HuH-7 (cell line): ENCODE measurements at regions not wholly inside any gene's neighbourhood (a gene's known extent, or its start where the extent isn't known, plus 50 kb on each side); places are given as distances from the start of the nearest gene placed in this dataset.
"Not testable (repeated sequence)": the region's sequence is repeated elsewhere in the genome, so short reads cannot be mapped to it uniquely, and the experiment has no call there.

Experiments used
- DNase-seq: peaks from one replicate; pipeline ENCODE4 v3.0.0; 2011; ENCODE audit warnings: low spot score

DNA sequence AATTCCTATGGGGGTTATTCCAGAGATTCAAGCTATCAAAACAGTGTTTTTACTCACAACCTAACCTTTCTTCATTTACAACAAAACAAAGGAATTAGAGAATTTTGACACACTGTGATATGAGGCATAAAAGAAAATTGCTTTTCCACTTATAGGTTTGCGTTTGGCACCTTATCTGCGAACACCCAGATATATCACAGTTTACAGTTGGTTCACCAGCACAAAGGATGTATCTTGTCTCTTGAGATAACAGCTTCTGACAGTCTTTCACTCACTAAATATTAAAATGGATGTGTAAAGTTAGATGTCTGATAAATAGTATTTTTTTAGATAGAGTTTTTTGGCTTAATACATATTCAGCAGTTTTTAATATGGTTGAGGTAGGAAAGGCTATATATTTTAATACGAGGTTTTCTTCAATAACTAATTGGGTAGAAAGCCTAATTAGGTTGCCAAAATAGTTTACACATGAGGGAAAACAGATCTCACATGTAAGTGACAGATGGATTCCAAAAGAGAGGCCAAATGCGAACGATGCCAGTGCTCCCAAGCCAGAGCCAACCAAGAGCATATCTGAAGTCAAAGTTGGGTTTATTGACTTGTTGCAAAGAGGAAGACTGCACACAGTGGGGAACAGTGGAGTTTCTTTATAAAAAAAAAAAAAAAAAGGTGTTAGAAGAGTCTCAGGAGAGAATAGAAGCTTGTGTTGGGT lies 1495.2 kb downstream of the MAT2B start:
- no peak for DNase-seq

DNA sequence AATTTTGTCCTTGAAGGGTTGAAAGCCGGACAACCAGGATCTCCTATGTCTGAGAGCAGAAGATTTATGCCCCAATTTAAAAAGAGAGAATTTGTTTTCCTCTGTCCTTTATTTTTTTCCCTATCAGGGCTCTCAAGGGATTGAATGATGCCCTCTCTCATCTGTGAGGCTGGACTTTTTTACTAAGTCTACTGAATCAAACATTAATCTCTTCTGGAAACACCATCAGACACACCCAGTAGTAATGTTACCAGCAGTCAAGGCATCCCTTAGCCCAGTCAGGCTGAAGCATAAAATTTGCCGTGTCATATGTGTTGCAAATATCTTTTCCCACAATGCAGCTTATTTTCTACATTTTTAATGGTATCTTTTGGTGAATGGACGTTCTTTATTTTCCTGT lies 1497.9 kb downstream of the MAT2B start:
- DNase-seq: no peak

DNA sequence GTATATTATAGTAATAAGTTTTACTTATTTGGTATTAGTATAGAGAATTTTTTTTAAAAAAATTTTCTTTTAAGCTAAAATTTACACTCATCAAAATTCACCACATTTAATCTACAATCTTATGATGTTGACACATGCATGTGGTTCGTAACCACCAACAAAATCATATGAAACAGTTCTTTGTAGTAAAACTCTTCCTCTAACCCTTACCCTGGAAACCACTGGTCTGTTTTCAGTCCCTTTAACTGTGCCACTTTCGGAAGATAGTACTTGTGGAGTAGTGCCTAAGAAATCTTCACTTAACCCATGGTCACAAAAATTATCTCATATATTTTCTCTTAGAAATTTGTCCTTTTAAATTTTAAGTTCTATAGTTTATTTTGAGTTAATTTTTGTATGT lies 1498.8 kb downstream of the MAT2B start:
- no peak for DNase-seq

DNA sequence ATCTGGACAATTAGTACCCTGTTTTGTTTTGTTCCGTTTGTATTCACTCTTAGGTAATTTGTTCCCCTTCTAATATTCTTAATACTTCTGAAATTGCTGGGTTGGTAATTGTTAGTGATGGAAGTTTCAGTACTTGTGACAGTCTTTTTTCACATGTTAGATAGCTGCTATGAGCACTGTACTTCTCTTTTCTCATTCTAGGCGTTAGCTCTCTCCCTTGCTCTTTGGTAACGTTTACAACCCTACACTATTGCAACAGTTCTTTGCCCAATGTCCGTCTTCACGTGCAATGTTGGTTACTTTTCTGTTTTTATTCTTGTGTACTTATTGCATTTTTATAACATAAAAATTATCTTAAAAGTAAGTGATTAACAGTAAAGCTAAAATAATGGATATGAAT lies 1509.0 kb downstream of the MAT2B start:
- no peak for DNase-seq

DNA sequence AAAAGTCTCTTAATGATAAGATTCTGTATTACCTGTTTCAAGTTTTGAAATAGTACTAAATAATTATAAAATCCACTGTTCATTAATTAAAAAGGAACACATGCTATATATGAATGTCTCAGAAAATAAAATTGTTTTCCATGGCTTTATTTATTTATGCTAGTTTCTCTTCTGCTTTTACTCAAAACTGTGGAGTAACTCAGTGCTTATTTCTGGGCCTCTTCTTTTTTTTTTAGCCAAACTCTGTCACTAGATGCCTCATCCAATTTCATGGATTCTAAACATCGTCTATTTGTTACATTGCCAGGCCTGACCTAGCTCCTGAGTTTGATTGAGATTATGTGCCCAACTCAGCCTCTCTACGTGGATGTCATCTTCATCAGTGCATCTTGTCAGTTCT lies 1509.7 kb downstream of the MAT2B start:
- DNase-seq: no peak

DNA sequence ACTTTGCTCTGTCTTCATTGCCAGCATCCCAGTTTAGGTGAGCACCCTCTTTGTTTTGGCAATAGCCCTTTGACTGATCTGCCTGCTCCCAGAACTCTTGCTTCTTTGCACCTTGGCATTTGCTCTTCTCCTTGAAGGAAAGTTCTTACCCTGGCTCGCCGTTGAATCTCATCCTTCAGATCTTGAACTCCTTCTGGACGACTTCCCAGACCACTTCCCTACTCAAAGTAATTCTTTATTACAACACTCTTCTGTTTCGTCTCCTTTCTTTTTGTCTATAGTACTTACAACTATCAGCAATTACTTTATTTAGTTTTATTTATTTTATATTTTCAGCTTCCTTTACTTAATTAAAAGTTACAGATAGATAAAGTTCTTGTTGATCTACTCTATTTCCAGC lies 1510.1 kb downstream of the MAT2B start:
- DNase-seq: no peak

DNA sequence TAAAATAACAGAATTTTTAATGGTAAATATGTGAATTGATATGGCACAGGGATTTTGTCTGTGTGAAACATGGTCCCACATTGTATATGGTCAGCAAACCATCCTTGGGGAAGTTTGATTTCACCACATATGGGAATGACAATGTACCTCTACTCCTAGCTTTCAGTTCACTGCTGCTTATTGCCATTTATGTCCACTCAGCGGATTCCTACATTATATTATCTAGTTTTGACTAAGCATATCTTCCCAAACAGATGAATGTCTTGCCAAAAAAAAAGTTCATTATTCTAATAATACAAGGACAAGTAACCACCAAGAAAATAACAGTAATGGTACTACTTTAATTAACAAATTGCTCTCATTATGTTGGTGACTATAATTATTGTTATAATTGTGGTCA lies 1521.6 kb downstream of the MAT2B start:
- DNase-seq: no peak

DNA sequence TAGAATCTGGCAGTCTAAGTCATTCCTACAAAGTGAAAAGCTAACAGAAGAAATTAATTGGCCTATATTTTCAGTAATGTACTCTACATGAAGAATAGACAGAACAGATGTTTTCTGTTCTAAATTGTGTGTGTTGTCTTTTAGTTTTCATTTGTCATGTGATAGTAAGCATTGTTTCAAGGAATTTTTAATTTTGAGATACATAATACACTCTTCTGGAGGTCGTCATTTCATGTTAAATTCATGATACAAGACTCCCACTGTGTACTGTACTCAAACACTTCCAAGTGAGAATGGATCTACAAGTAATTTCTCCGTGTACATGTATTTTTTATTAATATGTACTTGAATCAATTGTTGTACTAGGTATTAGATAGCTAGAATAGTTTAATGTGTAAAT lies 1522.9 kb downstream of the MAT2B start:
- no peak for DNase-seq

DNA sequence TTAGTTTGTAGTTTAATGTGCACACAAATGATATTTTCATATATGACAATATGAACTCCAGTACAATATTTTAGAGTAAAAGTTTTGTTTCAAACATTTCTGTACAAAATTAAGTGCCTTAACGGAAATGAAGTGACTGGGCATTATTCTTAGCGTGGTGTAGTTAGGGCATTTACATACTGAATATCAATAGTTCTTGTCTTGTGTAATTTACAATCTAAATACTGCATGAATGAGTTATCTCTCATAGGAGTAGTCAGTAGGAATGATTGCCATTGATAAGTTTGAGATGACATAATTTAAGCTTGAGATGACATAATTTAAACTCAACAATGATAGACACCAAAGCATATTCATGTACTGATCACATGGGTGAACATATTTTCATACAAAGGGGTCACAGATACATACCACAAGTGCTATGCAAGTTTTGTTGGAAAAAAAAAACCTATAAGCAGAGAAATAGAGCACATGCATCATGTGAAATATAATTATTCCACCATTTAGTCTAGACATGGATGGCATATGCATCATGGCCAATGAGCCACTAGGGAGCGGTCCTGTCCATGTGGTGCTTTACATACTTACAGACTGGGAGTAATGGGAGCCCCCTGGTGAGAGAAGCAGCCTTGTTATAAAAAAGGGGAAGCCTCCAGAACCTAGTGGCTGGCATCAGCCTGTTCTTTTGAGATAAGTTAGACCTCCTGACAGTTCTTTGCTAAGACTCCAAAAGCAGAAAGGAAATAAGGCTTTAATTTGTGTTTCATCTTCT lies 1523.9 kb downstream of the MAT2B start:
- DNase-seq: peak; percentile 2

DNA sequence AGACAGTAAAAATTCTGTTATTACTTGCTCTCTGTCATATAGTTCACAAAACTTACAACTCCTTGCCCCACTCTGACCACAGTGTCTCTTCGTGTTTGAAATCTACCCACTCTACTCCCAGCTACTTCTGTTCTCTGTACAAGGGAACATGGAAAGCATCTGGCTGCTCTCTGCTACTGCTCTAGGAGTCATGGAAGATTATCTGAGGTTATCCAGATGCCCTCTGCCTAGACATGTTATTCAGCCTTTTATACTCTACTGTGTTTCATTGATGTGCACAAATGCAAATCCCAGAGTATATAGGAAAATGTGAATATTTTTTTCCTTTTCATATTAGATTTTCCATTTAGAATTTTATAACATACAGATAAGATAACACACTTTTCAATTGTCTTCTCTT lies 1525.6 kb downstream of the MAT2B start:
- no peak for DNase-seq

DNA sequence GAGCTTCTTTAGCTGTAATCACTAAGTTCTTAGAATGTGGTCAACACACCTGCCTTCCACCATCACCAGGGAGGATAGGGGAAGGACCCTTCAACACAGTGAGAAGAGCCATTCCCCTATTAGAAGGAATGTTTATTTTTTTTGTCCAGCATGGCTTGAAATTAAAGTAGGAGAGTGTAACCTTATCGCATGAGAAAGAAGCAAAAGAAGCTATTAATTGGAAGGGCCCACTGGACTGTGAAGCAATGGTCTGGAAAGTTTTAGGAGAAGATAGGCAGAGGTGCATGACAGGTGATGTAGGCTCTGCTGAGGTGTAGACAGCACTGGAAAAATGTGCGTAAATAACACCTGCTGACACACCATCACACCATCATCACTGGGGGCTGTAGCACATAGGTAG lies 1526.0 kb downstream of the MAT2B start:
- no peak for DNase-seq

DNA sequence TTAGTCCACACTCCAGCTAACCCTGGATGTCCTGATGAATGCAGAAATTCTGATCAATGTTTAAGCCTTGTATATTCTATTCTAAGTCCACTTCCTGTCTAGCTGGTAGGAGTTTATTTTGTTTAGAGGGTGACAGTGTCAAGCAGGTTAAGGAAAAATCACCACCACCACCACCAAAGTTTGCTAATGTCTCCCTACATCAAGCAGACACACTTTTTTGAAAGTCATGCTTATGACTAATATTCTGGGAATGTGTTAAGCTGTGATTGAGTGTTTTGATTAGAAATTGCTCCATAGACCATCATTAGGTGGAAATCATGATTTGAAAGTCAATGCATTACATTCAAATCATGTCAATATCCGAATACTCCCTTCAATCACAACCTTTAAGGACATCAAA lies 1530.1 kb downstream of the MAT2B start:
- DNase-seq: no peak

DNA sequence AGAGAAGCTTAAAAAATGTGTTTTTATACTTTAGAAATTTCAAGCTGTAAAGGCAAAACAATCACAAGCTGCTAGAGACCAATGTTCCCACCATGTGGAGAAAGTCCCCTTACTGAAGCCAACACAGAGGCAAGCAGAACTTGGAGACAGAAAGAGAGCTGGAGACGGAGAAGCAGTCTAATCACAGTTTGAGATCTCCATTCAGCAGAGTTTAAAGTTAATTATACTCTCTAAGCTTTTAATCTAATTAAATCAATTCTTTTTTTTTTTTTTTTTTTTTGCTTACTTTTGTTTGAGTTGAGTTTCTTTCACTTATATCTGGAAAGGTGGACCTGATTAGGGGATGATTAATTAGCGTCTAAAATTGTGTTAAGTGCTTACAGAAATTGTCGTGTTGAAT lies 1534.3 kb downstream of the MAT2B start:
- DNase-seq: no peak

DNA sequence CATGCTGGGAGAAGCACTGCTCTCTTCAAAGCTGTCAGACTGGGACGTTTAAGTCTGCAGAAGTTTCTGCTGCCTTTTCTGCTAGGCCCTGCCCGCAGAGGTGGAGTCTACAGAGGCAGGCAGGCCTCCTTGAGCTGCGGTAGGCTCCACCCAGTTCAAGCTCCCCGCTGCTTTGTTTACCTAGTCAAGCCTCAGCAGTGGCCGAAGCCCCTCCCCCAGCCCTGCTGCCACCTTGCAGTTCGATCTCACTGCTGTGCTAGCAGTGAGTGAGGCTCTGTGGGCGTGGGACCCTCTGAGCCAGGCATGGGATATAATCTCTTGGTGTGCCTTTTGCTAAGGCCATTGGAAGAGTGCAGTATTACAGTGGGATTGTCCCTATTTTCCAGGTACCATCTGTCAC lies 1540.5 kb downstream of the MAT2B start:
- DNase-seq: not testable (repeated sequence)

DNA sequence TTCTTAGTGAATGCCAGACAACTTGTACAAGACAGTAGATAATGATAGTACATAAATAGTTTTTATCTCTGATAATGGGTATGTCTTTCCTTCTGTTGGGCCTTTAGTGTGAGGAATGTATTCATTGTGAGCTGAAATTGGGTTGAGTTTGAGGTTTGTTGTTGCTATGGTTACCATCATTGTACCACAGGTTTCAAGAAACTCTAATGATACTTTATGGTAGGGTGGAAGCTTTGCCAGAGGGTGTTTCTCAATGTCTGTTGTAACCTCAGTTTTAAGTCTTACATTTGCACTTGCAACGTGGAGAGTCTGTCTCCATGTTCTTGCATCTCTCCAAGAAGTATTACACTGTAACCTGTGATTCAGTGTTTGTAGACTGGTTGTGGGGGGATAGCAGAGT lies 1550.1 kb downstream of the MAT2B start:
- no peak for DNase-seq

DNA sequence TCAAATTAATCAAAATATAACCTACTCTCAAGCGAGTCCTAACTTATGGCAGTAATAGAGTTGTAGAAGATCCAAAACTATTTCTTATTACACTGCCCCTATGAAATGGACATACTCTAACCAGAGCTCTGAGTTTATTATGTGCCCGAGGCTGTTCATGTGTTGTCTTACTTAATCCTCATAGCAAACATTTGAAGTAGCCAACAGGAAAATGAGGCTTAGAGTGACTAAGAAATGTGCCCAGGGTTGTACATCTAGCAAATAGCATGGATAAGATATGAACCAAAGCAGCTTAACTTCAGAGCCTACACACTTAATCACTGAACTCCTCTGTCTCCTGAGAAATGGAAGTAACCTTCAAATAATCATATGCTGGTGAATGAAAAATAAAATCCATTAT lies 1551.7 kb downstream of the MAT2B start:
- no peak for DNase-seq

DNA sequence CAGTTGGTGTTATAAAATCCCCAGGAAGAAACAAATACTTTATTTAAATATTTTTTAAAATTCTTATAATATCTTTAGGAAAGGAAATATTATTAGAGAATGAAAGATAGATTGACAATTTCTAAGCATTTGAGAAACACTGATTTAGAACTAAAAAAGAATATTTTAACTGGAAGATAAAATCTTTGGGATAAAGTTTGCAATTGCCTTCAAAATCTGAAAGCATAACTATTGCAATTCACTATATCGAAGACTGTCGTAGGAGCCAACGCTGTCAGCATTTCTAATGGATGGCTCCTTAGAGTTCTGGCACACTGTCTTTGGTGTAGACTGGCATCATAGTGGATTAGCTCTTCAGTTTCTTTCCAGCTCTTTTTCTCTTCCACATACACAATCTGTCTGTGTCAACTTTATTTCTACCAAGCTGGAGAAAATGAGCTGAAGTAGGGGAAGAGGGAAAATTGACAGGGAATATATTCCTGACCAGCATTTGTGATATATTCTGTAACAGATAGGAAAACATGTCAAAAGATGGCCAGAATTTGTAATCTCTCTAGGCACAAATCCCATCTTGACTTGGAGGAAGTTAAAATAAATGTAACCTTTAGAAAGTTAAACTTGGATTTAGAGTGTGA lies 1561.4 kb downstream of the MAT2B start:
- DNase-seq: no peak

DNA sequence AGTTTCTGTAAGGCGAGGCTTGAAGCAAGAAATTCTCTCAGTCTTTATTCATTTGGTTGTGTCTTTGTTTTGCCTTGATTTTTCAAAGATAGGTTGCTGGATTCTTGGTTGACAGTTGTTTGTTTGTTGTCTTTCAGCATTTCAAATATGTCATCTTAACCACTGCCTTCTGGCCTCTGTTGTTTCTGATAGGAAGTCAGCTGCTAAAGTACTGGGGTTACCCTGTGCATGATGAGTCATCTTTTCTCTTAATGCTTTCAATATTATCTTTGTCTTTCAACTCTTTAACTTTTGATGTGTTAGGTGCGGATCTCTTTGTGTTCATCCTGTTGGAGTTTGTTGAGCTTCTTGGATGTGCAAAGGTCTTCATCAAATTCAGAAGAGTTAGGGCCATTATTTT lies 1571.3 kb downstream of the MAT2B start:
- no peak for DNase-seq

DNA sequence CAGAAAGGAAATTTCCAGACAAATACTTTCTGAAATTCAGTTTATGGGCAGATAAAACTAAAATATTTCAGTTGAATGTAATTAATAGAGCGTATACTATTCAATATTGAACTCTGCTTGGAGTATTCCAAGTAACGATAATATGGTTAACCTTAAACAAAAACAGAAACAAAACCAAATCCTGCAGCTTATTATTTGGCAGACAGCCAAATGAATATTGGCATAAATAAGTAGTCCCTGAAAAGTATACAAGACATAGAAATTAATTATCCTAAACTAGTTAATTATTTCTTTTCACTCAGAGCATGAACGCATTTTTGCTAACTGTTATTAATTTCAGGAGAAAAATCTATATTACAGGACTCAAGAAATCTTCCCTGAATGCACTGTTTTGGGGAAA lies 1574.0 kb downstream of the MAT2B start:
- no peak for DNase-seq

DNA sequence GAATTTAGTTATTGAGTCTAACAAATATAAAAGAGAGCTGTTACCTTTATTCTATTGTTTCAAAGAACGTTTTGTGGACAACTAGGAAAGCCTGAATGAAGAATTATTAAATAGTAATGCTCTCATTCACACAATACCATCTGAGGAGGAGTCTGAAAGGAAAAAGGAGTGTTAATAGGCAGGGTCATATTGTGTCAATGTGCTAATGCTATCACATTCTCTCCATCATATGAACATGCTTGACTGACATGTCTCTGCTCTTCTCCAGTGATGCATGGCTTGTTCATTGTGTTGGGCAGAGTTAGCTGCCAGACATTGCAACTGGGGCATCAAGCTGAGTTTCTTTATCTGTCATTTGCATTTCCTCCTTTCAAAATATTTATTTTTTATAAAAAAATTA lies 1578.0 kb downstream of the MAT2B start:
- no peak for DNase-seq

DNA sequence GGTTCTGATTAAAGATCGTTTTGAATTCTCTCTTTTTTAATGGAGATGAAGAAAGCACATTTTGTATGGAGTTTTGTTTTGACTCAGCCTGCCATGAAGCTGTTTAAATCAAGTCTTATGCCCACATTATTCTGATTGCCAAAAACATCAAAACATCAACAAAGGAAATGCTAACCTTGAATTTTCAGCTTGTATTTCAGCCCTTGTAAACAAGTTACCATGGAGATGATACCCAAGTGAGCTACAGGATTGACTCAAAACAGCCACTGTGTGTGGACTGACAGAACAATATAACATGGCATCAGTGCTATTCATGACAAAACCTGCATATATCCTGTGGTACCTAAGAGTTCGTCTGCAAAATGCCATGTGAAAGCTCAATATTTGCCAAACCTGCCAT lies 1581.0 kb downstream of the MAT2B start:
- no peak for DNase-seq

DNA sequence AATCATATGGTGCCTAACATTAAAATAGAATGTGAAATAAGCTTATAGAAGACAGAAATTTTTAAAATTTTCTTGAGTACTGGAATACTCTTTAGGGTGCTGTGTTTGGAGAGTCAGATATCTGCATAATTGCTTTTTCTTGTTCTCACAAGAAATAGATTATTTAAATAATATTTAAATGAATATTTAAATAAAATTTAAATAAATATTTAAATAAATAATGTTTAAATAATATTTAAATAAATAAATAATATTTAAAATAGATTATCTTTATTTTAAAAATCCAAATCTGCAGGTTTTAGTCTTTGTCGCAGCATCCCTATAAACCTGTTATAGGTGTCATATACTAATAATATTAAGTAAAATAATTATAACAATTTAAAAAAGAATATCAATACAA lies 1589.4 kb downstream of the MAT2B start:
- DNase-seq: no peak

DNA sequence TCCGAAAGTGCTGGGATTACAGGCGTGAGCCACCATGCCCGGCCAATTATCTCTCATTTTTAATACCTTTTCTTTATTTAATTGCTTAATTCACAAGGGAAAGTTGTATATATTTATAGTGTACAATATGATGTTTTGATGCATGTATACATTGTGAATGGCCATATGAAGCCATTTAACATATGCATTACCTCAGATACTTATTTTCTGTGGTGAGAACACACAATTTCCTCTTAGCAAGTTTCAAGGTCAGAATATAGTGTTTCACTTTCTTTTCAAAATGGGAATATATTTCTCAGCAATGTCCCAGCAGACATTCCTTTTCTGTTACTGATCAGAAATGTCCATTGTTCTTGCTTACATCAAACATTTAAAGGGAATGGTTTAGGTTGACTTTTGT lies 1596.3 kb downstream of the MAT2B start:
- no peak for DNase-seq

DNA sequence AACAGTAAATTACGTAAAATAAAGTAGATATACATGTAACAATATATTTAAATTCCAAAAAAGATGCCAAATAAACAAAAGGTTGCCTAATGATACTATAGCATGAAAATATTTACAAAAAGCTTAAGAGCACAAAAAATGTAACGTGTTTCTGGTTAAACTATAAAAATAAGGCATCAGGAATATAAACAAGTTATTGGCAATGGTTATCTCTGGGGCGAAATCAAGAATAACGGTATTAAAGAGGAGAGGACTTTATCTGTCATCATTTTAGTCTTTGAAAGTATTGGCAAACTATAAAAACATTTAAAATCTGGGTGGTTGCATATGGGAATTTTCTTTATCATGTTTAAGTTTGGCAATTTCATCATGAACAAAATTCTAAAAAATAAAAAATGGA lies 1599.2 kb downstream of the MAT2B start:
- DNase-seq: no peak
